ENCODE measurements at regions not wholly inside any gene's neighbourhood (a gene's known extent, or its start where the extent isn't known, plus 50 kb on each side); places are given as distances from the start of the nearest gene placed in this dataset.

GRCh38 chr10:33497338-33497737 is 162.9 kb upstream of the NRP1 start:
- no CpG with 5 or more reads among the region's 3 CpGs for WGBS (ENCODE audit: extremely low coverage, insufficient coverage, insufficient read length)

DNA sequence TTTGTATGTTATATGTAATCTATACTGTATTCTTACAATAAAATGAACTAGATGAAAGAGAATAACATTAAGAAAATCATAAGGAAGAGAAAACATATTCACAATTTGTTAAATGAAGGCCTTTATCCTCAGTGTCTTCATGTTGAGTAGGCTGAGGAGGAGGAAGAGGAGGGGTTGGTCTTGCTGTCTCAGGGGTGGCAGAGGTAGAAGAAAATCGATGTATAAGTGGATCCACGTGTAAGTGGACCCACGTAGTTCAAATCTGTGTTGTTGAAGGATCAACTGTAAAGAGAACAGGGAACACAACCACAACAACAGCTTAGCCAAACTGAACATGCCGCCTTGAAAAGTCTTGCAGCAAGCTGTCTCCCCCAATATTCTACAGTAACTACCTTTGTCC is 161.6 kb upstream of the NRP1 start:
- Histone ChIP-seq H4K12ac (ENCODE audit: low read depth, low read length) (no peak overlapping the region), H3K9me3 (ENCODE audit: insufficient read depth, low read depth, low read length) (no peaks in the 10 kb centered on the region), H2AFZ (ENCODE audit: insufficient read depth, low read length, poor library complexity) (no peak overlapping the region), H3K4me3 (ENCODE audit: low read depth, low read length) (no peak overlapping the region), H3K27ac (ENCODE audit: low read depth, low read length) (no peak overlapping the region), H4K8ac (ENCODE audit: low read depth, low read length) (no peak overlapping the region), H3K23ac (ENCODE audit: low read length) (no peak overlapping the region), H3K36me3 (ENCODE audit: control insufficient read depth in 1 of 2, insufficient read depth in 2 of 2, low read length in 2 of 2) (no peaks in the 10 kb centered on the region), H2BK5ac (ENCODE audit: low read depth, low read length, poor library complexity) (no peak overlapping the region), H3K79me1 (ENCODE audit: low read length) (peaks cover 2% of the 10 kb centered on the region), H3K9ac (ENCODE audit: low read length) (no peak overlapping the region), H3K14ac (ENCODE audit: low read length) (no peak overlapping the region), H3K18ac (ENCODE audit: low read length) (no peak overlapping the region), H3K79me2 (ENCODE audit: control insufficient read depth, insufficient read depth, low read length, poor library complexity) (no peaks in the 10 kb centered on the region), H3K4me1 (ENCODE audit: control insufficient read depth in 1 of 2, insufficient read depth in 2 of 2, low read length in 2 of 2) (peaks cover 2 to 4% of the 10 kb centered on the region in 2 experiments), H2BK12ac (ENCODE audit: low read length) (no peak overlapping the region), H3K27me3 (ENCODE audit: insufficient read depth, low read length) (no peaks in the 10 kb centered on the region), H3K4me2 (ENCODE audit: low read length) (no peak overlapping the region), H2AK5ac (ENCODE audit: low read length) (peak overlapping the region; percentile 49), H3K4ac (ENCODE audit: low read depth, low read length) (no peak overlapping the region), H2BK120ac (ENCODE audit: insufficient read depth, low read length, poor library complexity) (no peak overlapping the region), H4K91ac (ENCODE audit: low read depth, low read length) (no peak overlapping the region)
- no CpG with 5 or more reads among the region's 4 CpGs for WGBS (ENCODE audit: extremely low coverage, insufficient coverage, insufficient read length)
- no peak for DNase-seq

More at GRCh38 chr10:33497338-33497737, 162.9 kb upstream of the NRP1 start:
- no peak overlapping the region for H3K23ac ChIP-seq (ENCODE audit: low read length)
- H3K4me2 ChIP-seq (ENCODE audit: low read length) = no peak overlapping the region
- no peak overlapping the region for H3K4ac ChIP-seq (ENCODE audit: low read depth, low read length)
- no peak overlapping the region for H3K27ac ChIP-seq (ENCODE audit: low read depth, low read length)
- H2BK120ac ChIP-seq (ENCODE audit: insufficient read depth, low read length, poor library complexity) = no peak overlapping the region
- no peak for DNase-seq
- H3K18ac ChIP-seq (ENCODE audit: low read length) = no peak overlapping the region
- H3K14ac ChIP-seq (ENCODE audit: low read length) = no peak overlapping the region
- no peak overlapping the region for H4K8ac ChIP-seq (ENCODE audit: low read depth, low read length)
- H3K36me3 ChIP-seq (ENCODE audit: control insufficient read depth in 1 of 2, insufficient read depth in 2 of 2, low read length in 2 of 2) = no peaks in the 10 kb centered on the region
- H4K12ac ChIP-seq (ENCODE audit: low read depth, low read length) = no peak overlapping the region
- H3K9ac ChIP-seq (ENCODE audit: low read length) = no peak overlapping the region
- no peaks in the 10 kb centered on the region for H3K9me3 ChIP-seq (ENCODE audit: insufficient read depth, low read depth, low read length)
- H4K91ac ChIP-seq (ENCODE audit: low read depth, low read length) = no peak overlapping the region
- H2BK5ac ChIP-seq (ENCODE audit: low read depth, low read length, poor library complexity) = no peak overlapping the region
- no peak overlapping the region for H3K4me3 ChIP-seq (ENCODE audit: low read depth, low read length)
- H3K79me2 ChIP-seq (ENCODE audit: control insufficient read depth, insufficient read depth, low read length, poor library complexity) = no peaks in the 10 kb centered on the region
- no peak overlapping the region for H2AFZ ChIP-seq (ENCODE audit: insufficient read depth, low read length, poor library complexity)
- no peak overlapping the region for H2BK12ac ChIP-seq (ENCODE audit: low read length)
- H3K4me1 ChIP-seq (ENCODE audit: control insufficient read depth in 1 of 2, insufficient read depth in 2 of 2, low read length in 2 of 2) = peaks cover 2 to 4% of the 10 kb centered on the region in 2 experiments
- no peaks in the 10 kb centered on the region for H3K27me3 ChIP-seq (ENCODE audit: insufficient read depth, low read length)
- H3K79me1 ChIP-seq (ENCODE audit: low read length) = peaks cover 2% of the 10 kb centered on the region
- H2AK5ac ChIP-seq (ENCODE audit: low read length) = no peak overlapping the region

DNA sequence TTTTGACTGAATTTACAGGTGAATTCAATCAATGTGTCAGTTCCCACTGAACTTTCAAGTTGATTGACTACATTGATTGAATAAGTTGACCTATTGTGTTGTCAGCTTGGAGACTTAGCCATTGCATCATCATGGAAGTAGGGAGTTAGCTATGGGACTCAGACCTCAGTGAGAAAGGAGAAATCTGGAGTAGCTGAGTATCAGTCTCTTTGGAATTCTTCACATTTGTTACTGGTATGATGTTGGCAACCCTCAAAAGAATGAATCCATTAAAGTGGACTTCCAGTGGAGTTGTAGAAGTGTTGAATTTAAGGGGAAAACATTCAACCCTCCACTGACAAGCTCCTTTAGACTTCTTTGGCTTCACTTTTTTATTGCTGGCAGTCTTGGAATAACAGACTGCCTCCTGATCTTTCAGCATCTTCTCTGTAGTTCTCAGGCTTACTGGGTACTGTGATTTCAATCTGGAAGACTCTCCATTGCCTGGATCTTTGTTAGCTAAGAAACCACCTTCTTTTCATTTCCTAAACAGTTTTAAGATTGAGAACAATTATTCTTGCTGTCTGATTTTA is 160.3 kb upstream of the NRP1 start:
- H4K8ac ChIP-seq (ENCODE audit: low read depth, low read length) = no peak overlapping the region
- no peak overlapping the region for H4K12ac ChIP-seq (ENCODE audit: low read depth, low read length)
- no peak overlapping the region for H2AK5ac ChIP-seq (ENCODE audit: low read length)
- no peak overlapping the region for H2BK120ac ChIP-seq (ENCODE audit: insufficient read depth, low read length, poor library complexity)
- no peaks in the 10 kb centered on the region for H3K79me1 ChIP-seq (ENCODE audit: low read length)
- H3K23ac ChIP-seq (ENCODE audit: low read length) = no peak overlapping the region
- H2BK12ac ChIP-seq (ENCODE audit: low read length) = no peak overlapping the region
- H3K27ac ChIP-seq (ENCODE audit: low read depth, low read length) = no peak overlapping the region
- no peak overlapping the region for H4K91ac ChIP-seq (ENCODE audit: low read depth, low read length)
- H3K79me2 ChIP-seq (ENCODE audit: control insufficient read depth, insufficient read depth, low read length, poor library complexity) = no peaks in the 10 kb centered on the region
- H2AFZ ChIP-seq (ENCODE audit: insufficient read depth, low read length, poor library complexity) = no peak overlapping the region
- H3K9ac ChIP-seq (ENCODE audit: low read length) = no peak overlapping the region
- H3K4me1 ChIP-seq (ENCODE audit: control insufficient read depth in 1 of 2, insufficient read depth in 2 of 2, low read length in 2 of 2) = peaks cover 0 to 2% of the 10 kb centered on the region in 2 experiments
- H3K36me3 ChIP-seq (ENCODE audit: control insufficient read depth in 1 of 2, insufficient read depth in 2 of 2, low read length in 2 of 2) = no peaks in the 10 kb centered on the region
- no peak overlapping the region for H3K4me2 ChIP-seq (ENCODE audit: low read length)
- no peak overlapping the region for H3K4me3 ChIP-seq (ENCODE audit: low read depth, low read length)
- DNase-seq = no peak
- H3K18ac ChIP-seq (ENCODE audit: low read length) = no peak overlapping the region
- no peaks in the 10 kb centered on the region for H3K27me3 ChIP-seq (ENCODE audit: insufficient read depth, low read length)
- H3K4ac ChIP-seq (ENCODE audit: low read depth, low read length) = no peak overlapping the region
- H2BK5ac ChIP-seq (ENCODE audit: low read depth, low read length, poor library complexity) = no peak overlapping the region
- no peaks in the 10 kb centered on the region for H3K9me3 ChIP-seq (ENCODE audit: insufficient read depth, low read depth, low read length)
- H3K14ac ChIP-seq (ENCODE audit: low read length) = no peak overlapping the region

- no peak overlapping the region for H2BK120ac ChIP-seq (ENCODE audit: insufficient read depth, low read length, poor library complexity)
- no peak overlapping the region for H2BK5ac ChIP-seq (ENCODE audit: low read depth, low read length, poor library complexity)
- H3K23ac ChIP-seq (ENCODE audit: low read length) = no peak overlapping the region
- H3K18ac ChIP-seq (ENCODE audit: low read length) = no peak overlapping the region
- no peak overlapping the region for H2BK12ac ChIP-seq (ENCODE audit: low read length)
- H3K4me1 ChIP-seq (ENCODE audit: control insufficient read depth in 1 of 2, insufficient read depth in 2 of 2, low read length in 2 of 2) = peaks cover 0 to 2% of the 10 kb centered on the region in 2 experiments
- H3K9ac ChIP-seq (ENCODE audit: low read length) = no peak overlapping the region
- no peak overlapping the region for H3K4me3 ChIP-seq (ENCODE audit: low read depth, low read length)
- H4K8ac ChIP-seq (ENCODE audit: low read depth, low read length) = no peak overlapping the region
- no peak for DNase-seq
- no peak overlapping the region for H3K4ac ChIP-seq (ENCODE audit: low read depth, low read length)
- no peaks in the 10 kb centered on the region for H3K36me3 ChIP-seq (ENCODE audit: control insufficient read depth in 1 of 2, insufficient read depth in 2 of 2, low read length in 2 of 2)
- WGBS (ENCODE audit: extremely low coverage, insufficient coverage, insufficient read length) = no CpG with 5 or more reads among the region's 2 CpGs
- no peak overlapping the region for H2AFZ ChIP-seq (ENCODE audit: insufficient read depth, low read length, poor library complexity)
- H4K12ac ChIP-seq (ENCODE audit: low read depth, low read length) = no peak overlapping the region
- H3K14ac ChIP-seq (ENCODE audit: low read length) = no peak overlapping the region
- H3K27me3 ChIP-seq (ENCODE audit: insufficient read depth, low read length) = no peaks in the 10 kb centered on the region
- no peaks in the 10 kb centered on the region for H3K79me2 ChIP-seq (ENCODE audit: control insufficient read depth, insufficient read depth, low read length, poor library complexity)
- no peaks in the 10 kb centered on the region for H3K9me3 ChIP-seq (ENCODE audit: insufficient read depth, low read depth, low read length)
- no peak overlapping the region for H4K91ac ChIP-seq (ENCODE audit: low read depth, low read length)
- H3K27ac ChIP-seq (ENCODE audit: low read depth, low read length) = no peak overlapping the region
- H3K4me2 ChIP-seq (ENCODE audit: low read length) = no peak overlapping the region
- no peak overlapping the region for H2AK5ac ChIP-seq (ENCODE audit: low read length)
- H3K79me1 ChIP-seq (ENCODE audit: low read length) = no peaks in the 10 kb centered on the region
Measured at GRCh38 chr10:33493978-33494377, 159.5 kb upstream of the NRP1 start.

Measured in trophoblast cell (in vitro differentiated cells and primary cell).